OCI-LY7 (cell line): ENCODE measurements at regions not wholly inside any gene's neighbourhood (a gene's known extent, or its start where the extent isn't known, plus 50 kb on each side); places are given as distances from the start of the nearest gene placed in this dataset.

Source experiments
- BruUV-seq: library from RNA; stranded (reverse); fragments of 400-500 nt; replicated peaks from 2 replicates; lab custom pipeline; 2021; lab: Mats Ljungman, UMichigan
- CTCF ChIA-PET: fragments of 300-600 bp; sonication (Branson Sonifier 250); formaldehyde crosslinking; loops from one replicate; lab custom pipeline; 2022; ENCODE audit warnings: antibody characterized with exemption; ENCODE audit not compliant: unreplicated experiment; lab: Charles Lee
- POLR2A ChIA-PET: fragments of 300-600 bp; sonication (Branson Sonifier 250); formaldehyde crosslinking; loops from one replicate; lab custom pipeline; 2022; ENCODE audit warnings: antibody characterized with exemption; lab: Charles Lee
- DNase-seq: peaks from one replicate; pipeline ENCODE4 v3.0.0-alpha.2; 2015; ENCODE audit warnings: low spot score
- H2AFZ ChIP-seq: fragments of 200-600 bp; sonication (generic), shearing (Covaris generic); 2 replicates; pipeline ENCODE4 v1.6.1; 2014; ENCODE audit warnings: mild to moderate bottlenecking, antibody characterized with exemption, low read length, moderate library complexity
- H3K27ac ChIP-seq: fragments of 200-600 bp; sonication (generic); 2 replicates; pipeline ENCODE4 v1.5.1; 2014; ENCODE audit warnings: mixed run types, low read depth, mild to moderate bottlenecking, moderate library complexity, low read length, inconsistent platforms; ENCODE audit not compliant: poor library complexity, severe bottlenecking
- H3K36me3 ChIP-seq: fragments of 200-600 bp; sonication (generic); 2 replicates; pipeline ENCODE4 v1.6.1; 2014; ENCODE audit warnings: mild to moderate bottlenecking, antibody characterized with exemption, low read length, moderate library complexity, mixed read lengths; ENCODE audit not compliant: insufficient read depth
- H3K4me1 ChIP-seq: fragments of 200-600 bp; sonication (generic); 2 replicates; pipeline ENCODE4 v1.5.1; 2014; ENCODE audit warnings: mild to moderate bottlenecking, low read length; ENCODE audit not compliant: insufficient read depth, poor library complexity, severe bottlenecking
- H3K4me2 ChIP-seq: fragments of 200-600 bp; sonication (generic); 2 replicates; pipeline ENCODE4 v1.6.1; 2014; ENCODE audit warnings: mild to moderate bottlenecking, low read length
- H3K4me3 ChIP-seq: fragments of 200-600 bp; sonication (generic); 2 replicates; pipeline ENCODE4 v1.5.1; 2014; ENCODE audit warnings: mild to moderate bottlenecking, low read depth, low read length; ENCODE audit not compliant: poor library complexity, severe bottlenecking
- H3K79me2 ChIP-seq: fragments of 200-600 bp; sonication (generic); 2 replicates; pipeline ENCODE4 v1.6.1; 2016; ENCODE audit warnings: low read depth, mild to moderate bottlenecking, low read length, moderate library complexity, mixed read lengths; ENCODE audit not compliant: insufficient read depth
- H3K9me2 ChIP-seq: fragments of 200-600 bp; sonication (generic); 2 replicates; pipeline ENCODE4 v1.6.1; 2016; ENCODE audit warnings: mild to moderate bottlenecking, low read length, mixed read lengths; ENCODE audit not compliant: insufficient read depth
- H3K9me3 ChIP-seq: fragments of 200-600 bp; sonication (generic); 2 replicates; pipeline ENCODE4 v1.6.1; 2014; ENCODE audit warnings: mild to moderate bottlenecking, mixed run types, low read length, mixed read lengths
- H4K20me1 ChIP-seq: fragments of 200-600 bp; sonication (generic); 2 replicates; pipeline ENCODE4 v1.6.1; 2014; ENCODE audit warnings: mild to moderate bottlenecking, antibody characterized with exemption, low read length, moderate library complexity, mixed read lengths; ENCODE audit not compliant: insufficient read depth
- CTCF ChIP-seq: fragments of 200-600 bp; sonication (generic); conservative IDR thresholded peaks from 2 replicates; pipeline ENCODE4 v1.5.1; 2014; ENCODE audit warnings: mild to moderate bottlenecking, antibody characterized with exemption, low read length, moderate library complexity, mixed read lengths
- EZH2phosphoT487 ChIP-seq: fragments of 200-600 bp; sonication (generic); IDR thresholded peaks from 2 replicates; pipeline ENCODE4 v1.6.1; 2018; ENCODE audit warnings: low read depth, borderline replicate concordance, mild to moderate bottlenecking, mixed run types, antibody characterized with exemption, low read length, moderate library complexity, mixed read lengths
- intact Hi-C: fragments of 100-400 bp; cut with micrococcal nuclease; formaldehyde crosslinking; loops from one replicate; pipeline ENCODE4 v1.10.0; 2022; ENCODE audit not compliant: unreplicated experiment

- no TSS peak for BruUV-seq
- Histone ChIP-seq H4K20me1 (no peaks in the 10 kb centered on the region), H3K9me3 (no peaks in the 10 kb centered on the region), H3K4me1 (no peaks in the 10 kb centered on the region), H3K4me2 (no peak overlapping the region), H2AFZ (no peak overlapping the region), H3K27ac (no peak overlapping the region), H3K9me2 (no peaks in the 10 kb centered on the region), H3K36me3 (no peaks in the 10 kb centered on the region), H3K4me3 (no peak overlapping the region), H3K79me2 (no peaks in the 10 kb centered on the region)
- ChIA-PET CTCF (no interaction called here), POLR2A (no interaction called here)
- no peak for DNase-seq
- intact Hi-C loops: no loop called here
- TF ChIP-seq EZH2phosphoT487 (no peak), CTCF (no peak)
Measured at GRCh38 chr12:19068137-19068536, 61.4 kb upstream of the PLEKHA5 start.

- Histone ChIP-seq H2AFZ (no peak overlapping the region), H3K9me2 (no peaks in the 10 kb centered on the region), H3K9me3 (no peaks in the 10 kb centered on the region), H4K20me1 (no peaks in the 10 kb centered on the region), H3K36me3 (no peaks in the 10 kb centered on the region), H3K4me3 (no peak overlapping the region), H3K27ac (no peak overlapping the region), H3K79me2 (no peaks in the 10 kb centered on the region), H3K4me2 (no peak overlapping the region), H3K4me1 (no peaks in the 10 kb centered on the region)
- CTCF ChIA-PET: no interaction called here
- POLR2A ChIA-PET: interaction anchor here (0.7 kb wide), 1 partner anchor 14 kb away, joined by 3 read pairs; no protein-coding TSS in a partner anchor
- intact Hi-C loops: no loop called here
- BruUV-seq: no TSS peak
- DNase-seq: no peak
- TF ChIP-seq EZH2phosphoT487: no peak
- TF ChIP-seq CTCF: no peak
Measured at GRCh38 chr12:19070341-19070740, 59.2 kb upstream of the PLEKHA5 start.

GRCh38 chr12:19074700-19075099 lies 54.8 kb upstream of the PLEKHA5 start:
- H3K9me3 ChIP-seq: no peaks in the 10 kb centered on the region
- H3K4me2 ChIP-seq: no peak overlapping the region
- no peaks in the 10 kb centered on the region for H3K36me3 ChIP-seq
- POLR2A ChIA-PET: interaction anchor here (0.6 to 1.9 kb wide), 3 partner anchors 9 to 61 kb away, joined by 3 to 4 read pairs (median 3); no protein-coding TSS in a partner anchor
- TF ChIP-seq CTCF: no peak
- TF ChIP-seq EZH2phosphoT487: no peak
- H3K79me2 ChIP-seq: no peaks in the 10 kb centered on the region
- H4K20me1 ChIP-seq: no peaks in the 10 kb centered on the region
- no peaks in the 10 kb centered on the region for H3K9me2 ChIP-seq
- H3K4me3 ChIP-seq: no peak overlapping the region
- no TSS peak for BruUV-seq
- no peak overlapping the region for H3K27ac ChIP-seq
- CTCF ChIA-PET: no interaction called here
- intact Hi-C loops: no loop called here
- H3K4me1 ChIP-seq: no peaks in the 10 kb centered on the region
- H2AFZ ChIP-seq: no peak overlapping the region
- no peak for DNase-seq
